K562 (cell line): ENCODE measurements at regions not wholly inside any gene's neighbourhood (a gene's known extent, or its start where the extent isn't known, plus 50 kb on each side); places are given as distances from the start of the nearest gene placed in this dataset.

Experiments used
- ATAC-seq: fragments of 200-7000 bp; cut with Tn5 transposase; 3 replicates; pipeline ENCODE4 v1.9.1; 2020; ENCODE audit warnings: moderate library complexity
- BruUV-seq: library from RNA; stranded (reverse); fragments of 400-500 nt; replicated peaks from 2 replicates; lab custom pipeline; 2021; lab: Mats Ljungman, UMichigan
- CTCF ChIA-PET: fragments of 300-600 bp; formaldehyde crosslinking; extraction: SDS; loops from one replicate; lab custom pipeline; 2021; ENCODE audit warnings: low intra/inter-chr PET ratio; lab: Yijun Ruan, JAX
- POLR2A ChIA-PET: fragments of 300-600, 350-650 bp; sonication (Branson Sonifier 250); formaldehyde crosslinking; extraction: SDS; loops from one replicate; lab custom pipeline; 2021; ENCODE audit warnings: antibody characterized with exemption, inconsistent platforms; lab: Yijun Ruan, JAX
- DNase-seq, 4 experiments: peaks; one replicate each; pipeline versions ENCODE4 v3.0.0 to v3.0.0-alpha.2; 2011 to 2018; ENCODE audit warnings: low spot score in 3 of 4, mixed read lengths in 3 of 4; ENCODE audit errors: extremely low read depth in 1 of 4
- FAIRE-seq: peaks from 2 replicates; lab custom pipeline; 2011; peaks lifted over from hg19 to GRCh38; lab: Jason Lieb, UNC
- H2AFZ ChIP-seq: 2 replicates; pipeline ENCODE4 v1.6.0; 2011; ENCODE audit warnings: low read depth, low read length, control low read depth, inconsistent platforms
- H3K27ac ChIP-seq: fragments of 200-600 bp; 3 replicates; pipeline ENCODE4 v1.8.0; 2011; ENCODE audit warnings: low read depth, mild to moderate bottlenecking, control low read depth, inconsistent platforms, low read length, moderate library complexity, mixed read lengths; ENCODE audit errors: extremely low read depth
- H3K27me3 ChIP-seq, 2 experiments: fragments of 300-600 bp in 1 of 2; 2 replicates in 1 of 2; 3 replicates in 1 of 2; pipeline versions ENCODE4 v1.6.0 to v1.8.0; 2011; ENCODE audit warnings: inconsistent platforms in 2 of 2, low read length in 2 of 2, mild to moderate bottlenecking in 1 of 2, mixed read lengths in 1 of 2, moderate library complexity in 1 of 2; ENCODE audit not compliant: control insufficient read depth in 2 of 2, insufficient read depth in 2 of 2
- H3K36me3 ChIP-seq: fragments of 300-600 bp; 3 replicates; pipeline ENCODE4 v1.8.0; 2011; ENCODE audit warnings: mild to moderate bottlenecking, low read length, inconsistent platforms; ENCODE audit not compliant: control insufficient read depth, insufficient read depth
- H3K4me1 ChIP-seq, 2 experiments: fragments of 200-600 bp in 1 of 2; replicated peaks in 1 of 2; 2 replicates in 1 of 2; 3 replicates in 1 of 2; pipeline versions ENCODE4 v1.5.1 to v1.8.0; 2011; ENCODE audit warnings: inconsistent platforms in 2 of 2, low read length in 2 of 2, mild to moderate bottlenecking in 1 of 2, mixed read lengths in 1 of 2, moderate library complexity in 1 of 2; ENCODE audit not compliant: control insufficient read depth in 2 of 2, insufficient read depth in 2 of 2
- H3K4me2 ChIP-seq: 2 replicates; pipeline ENCODE4 v1.6.1; 2011; ENCODE audit warnings: low read length, control low read depth, inconsistent platforms, mixed read lengths; ENCODE audit not compliant: insufficient read depth
- H3K4me3 ChIP-seq: fragments of 200-600 bp; sonication (generic), shearing (Covaris generic); 2 replicates; pipeline ENCODE4 v1.5.1; 2016; ENCODE audit warnings: control low read depth, inconsistent platforms
- H3K79me2 ChIP-seq: fragments of 200-600 bp; 3 replicates; pipeline ENCODE4 v1.8.0; 2011; ENCODE audit warnings: low read length, inconsistent platforms; ENCODE audit not compliant: control insufficient read depth, insufficient read depth
- H3K9ac ChIP-seq, 2 experiments: 2 replicates each; pipeline versions ENCODE4 v1.6.0 to v1.6.1; 2011; ENCODE audit warnings: low read depth in 2 of 2, low read length in 2 of 2, control low read depth in 1 of 2, inconsistent platforms in 1 of 2, mild to moderate bottlenecking in 1 of 2, mixed read lengths in 1 of 2; ENCODE audit not compliant: insufficient read depth in 1 of 2
- H3K9me1 ChIP-seq: one replicate; pipeline ENCODE4 v1.6.0; 2011; ENCODE audit warnings: inconsistent platforms, mild to moderate bottlenecking, low read length, moderate library complexity; ENCODE audit not compliant: control insufficient read depth, insufficient read depth
- H3K9me3 ChIP-seq: replicated peaks from 2 replicates; pipeline ENCODE4 v1.5.1; 2011; ENCODE audit warnings: low read depth, low read length, inconsistent platforms; ENCODE audit not compliant: control insufficient read depth, insufficient read depth
- H4K20me1 ChIP-seq: replicated peaks from 2 replicates; pipeline ENCODE4 v1.6.1; 2011; ENCODE audit warnings: low read length, inconsistent platforms, mixed read lengths; ENCODE audit not compliant: control insufficient read depth, insufficient read depth
- CAMTA2 ChIP-seq: fragments of 250-450 bp; sonication (Bioruptor Pico); conservative IDR thresholded peaks from 2 replicates; pipeline ENCODE4 v1.5.1; 2022
- E2F4 ChIP-seq: sonication (generic); formaldehyde crosslinking; IDR thresholded peaks from 2 replicates; pipeline ENCODE4 v1.8.0; 2022; ENCODE audit warnings: mild to moderate bottlenecking, low read depth, missing genetic modification reagents
- HOXB6 ChIP-seq: fragments of 250-450 bp; sonication (Bioruptor Pico); IDR thresholded peaks from 2 replicates; pipeline ENCODE4 v1.5.1; 2022; ENCODE audit warnings: mild to moderate bottlenecking, borderline replicate concordance
- MAX ChIP-seq: sonication (generic); formaldehyde crosslinking; IDR thresholded peaks from 2 replicates; pipeline ENCODE4 v1.9.0; 2022; ENCODE audit warnings: mild to moderate bottlenecking, missing genetic modification reagents
- TAF15 ChIP-seq: fragments of 200-400 bp; formaldehyde crosslinking; IDR thresholded peaks from 2 replicates; pipeline ENCODE4 v1.6.1; 2017; ENCODE audit warnings: mild to moderate bottlenecking, low read depth, low read length, moderate library complexity
- TEAD1 ChIP-seq, 2 experiments: fragments of 450-650 bp in 1 of 2; sonication (generic) in 1 of 2; formaldehyde crosslinking; IDR thresholded peaks; 2 replicates each; pipeline versions ENCODE4 v1.4.0 to v1.8.0; 2020 to 2022; ENCODE audit warnings: mild to moderate bottlenecking in 2 of 2, missing genetic modification reagents in 1 of 2
- USF2 ChIP-seq: sonication (generic); formaldehyde crosslinking; IDR thresholded peaks from 2 replicates; pipeline ENCODE4 v1.5.0; 2020; ENCODE audit warnings: missing genetic modification reagents
- WGBS: fragments of 100-300 bp; shearing (Covaris generic); methylation state at CpG from one replicate; pipeline ENCODE4 v1.1.6; 2016; ENCODE audit warnings: low coverage, mixed read lengths; ENCODE audit not compliant: insufficient coverage; ENCODE audit errors: missing lambda C conversion rate; 5-methylcytosine and 5-hydroxymethylcytosine counted together
- in situ Hi-C: fragments of 300-500 bp; cut with MboI; formaldehyde crosslinking; loops from 4 replicates; pipeline ENCODE4 v1.15.0; 2018; ENCODE audit warnings: inconsistent platforms, mixed read lengths
- intact Hi-C: fragments of 100-400 bp; cut with micrococcal nuclease; formaldehyde crosslinking; loops from 2 replicates; pipeline ENCODE4 v1.14.2; 2022

- Histone ChIP-seq H4K20me1 (no peaks in the 10 kb centered on the region), H3K27ac (no peak overlapping the region), H3K36me3 (no peaks in the 10 kb centered on the region), H3K4me3 (no peak overlapping the region), H3K79me2 (no peaks in the 10 kb centered on the region), H2AFZ (no peak overlapping the region), H3K9ac (no peak overlapping the region), H3K9me1 (no peaks in the 10 kb centered on the region), H3K9me3 (no peaks in the 10 kb centered on the region), H3K4me1 (no peaks in the 10 kb centered on the region), H3K4me2 (no peak overlapping the region), H3K27me3 (no peaks in the 10 kb centered on the region; a peak in 1 of 5 replicates)
- no peak for TF ChIP-seq TEAD1 (CRISPR knock-in tag; IDR thresholded peaks at IDR 0.05)
- TF ChIP-seq USF2 (CRISPR knock-in tag): no peak
- TF ChIP-seq HOXB6: no peak
- no peak for TF ChIP-seq TAF15
- no peak for TF ChIP-seq E2F4 (CRISPR knock-in tag)
- no peak for TF ChIP-seq MAX (CRISPR knock-in tag)
- TF ChIP-seq CAMTA2 (CRISPR knock-in tag): no peak
- intact Hi-C loops: no loop called here
- CTCF ChIA-PET: no interaction called here
- FAIRE-seq: no peak
- in situ Hi-C loops: no loop called here
- DNase-seq: no peak
- ATAC-seq: no peak
- BruUV-seq: no TSS peak
- WGBS: under 1% methylated on average over 11 of the region's 14 CpGs
- POLR2A ChIA-PET: no interaction called here
Observed at GRCh38 chr3:127368186-127369032, 80.6 kb upstream of the PRR20G start.
